Ecto neural progenitor cell (in vitro differentiated cells): ENCODE measurements at regions not wholly inside any gene's neighbourhood (a gene's known extent, or its start where the extent isn't known, plus 50 kb on each side); places are given as distances from the start of the nearest gene placed in this dataset.

ENCODE experiments used
- DNase-seq: peaks from one replicate; pipeline ENCODE4 v3.0.0-alpha.2; 2018; ENCODE audit warnings: low spot score

- no peak for DNase-seq
Observed at GRCh38 chr17:62882284-62882683, 74.2 kb upstream of the MARCHF10 start.

- no peak for DNase-seq
Observed at GRCh38 chr17:62880120-62880519, 72.0 kb upstream of the MARCHF10 start.

GRCh38 chr17:62876673-62877405, 68.7 kb upstream of the MARCHF10 start:
- no peak for DNase-seq

- no peak for DNase-seq
Observed at GRCh38 chr17:62876063-62876462, 67.9 kb upstream of the MARCHF10 start.

- no peak for DNase-seq
Observed at GRCh38 chr17:62875296-62875695, 67.2 kb upstream of the MARCHF10 start.

GRCh38 chr17:62871291-62871690, 63.2 kb upstream of the MARCHF10 start:
- no peak for DNase-seq

GRCh38 chr17:62870552-62870971, 62.4 kb upstream of the MARCHF10 start:
- DNase-seq = no peak

GRCh38 chr17:62870030-62870541, 62.0 kb upstream of the MARCHF10 start:
- DNase-seq = peak; percentile 71

GRCh38 chr17:62868723-62869122, 60.6 kb upstream of the MARCHF10 start:
- no peak for DNase-seq

GRCh38 chr17:62868008-62868407, 59.9 kb upstream of the MARCHF10 start:
- no peak for DNase-seq

- DNase-seq = no peak
Observed at GRCh38 chr17:62867303-62867702, 59.2 kb upstream of the MARCHF10 start.

GRCh38 chr17:62866471-62866870, 58.4 kb upstream of the MARCHF10 start:
- DNase-seq = no peak

GRCh38 chr17:62865586-62865985, 57.5 kb upstream of the MARCHF10 start:
- no peak for DNase-seq

- no peak for DNase-seq
Observed at GRCh38 chr17:62862251-62862650, 54.1 kb upstream of the MARCHF10 start.

- peak; percentile 46 for DNase-seq
Observed at GRCh38 chr17:62860962-62861873, 53.1 kb upstream of the MARCHF10 start.

- peak; percentile 3 for DNase-seq
Observed at GRCh38 chr17:62859146-62859545, 51.0 kb upstream of the MARCHF10 start.
